Naive thymus-derived CD4-positive, alpha-beta T cell (primary cell): ENCODE measurements at regions not wholly inside any gene's neighbourhood (a gene's known extent, or its start where the extent isn't known, plus 50 kb on each side); places are given as distances from the start of the nearest gene placed in this dataset.
"Not testable (repeated sequence)": the region's sequence is repeated elsewhere in the genome, so short reads cannot be mapped to it uniquely, and the experiment has no call there.

Experiments used
- ATAC-seq: fragments of 150-1000 bp; cut with Tn5 transposase; 2 replicates; pipeline ENCODE4 v1.10.0; 2021; ENCODE audit warnings: mild to moderate bottlenecking, moderate library complexity
- CTCF ChIA-PET: fragments of 350-600 bp; sonication (Branson Sonifier 250); formaldehyde crosslinking; loops from one replicate; lab custom pipeline; 2021; ENCODE audit warnings: antibody characterized with exemption; lab: Charles Lee
- POLR2A ChIA-PET: fragments of 350-600 bp; sonication (Branson Sonifier 250); formaldehyde crosslinking; loops from one replicate; lab custom pipeline; 2021; ENCODE audit warnings: antibody characterized with exemption, inconsistent platforms; lab: Charles Lee
- DNase-seq, 9 donors: peaks; one replicate each; pipeline versions ENCODE4 v3.0.0 to v3.0.0-alpha.2; 2020 to 2022; ENCODE audit warnings: mixed read lengths in 1 of 9
- H3K27ac ChIP-seq: one replicate; pipeline ENCODE4 v1.7.0; 2013; ENCODE audit warnings: mild to moderate bottlenecking, low read depth, low read length, moderate library complexity
- H3K27me3 ChIP-seq, 2 donors: one replicate each; pipeline ENCODE4 v1.7.0; 2013; ENCODE audit warnings: low read length in 2 of 2, mild to moderate bottlenecking in 2 of 2, moderate library complexity in 2 of 2; ENCODE audit not compliant: control insufficient read depth in 2 of 2, insufficient read depth in 2 of 2
- H3K36me3 ChIP-seq, 3 experiments: 1 replicate in 2 of 3; 2 replicates in 1 of 3; pipeline ENCODE4 v1.7.0; 2013; ENCODE audit warnings: low read length in 3 of 3, mild to moderate bottlenecking in 3 of 3, moderate library complexity in 1 of 3; ENCODE audit not compliant: insufficient read depth in 3 of 3, control insufficient read depth in 2 of 3
- H3K4me1 ChIP-seq, 2 donors: one replicate each; pipeline ENCODE4 v1.7.0; 2013; ENCODE audit warnings: low read length in 2 of 2, mild to moderate bottlenecking in 2 of 2, moderate library complexity in 1 of 2; ENCODE audit not compliant: control insufficient read depth in 2 of 2, insufficient read depth in 2 of 2
- H3K4me3 ChIP-seq: 2 replicates; pipeline ENCODE4 v1.7.0; 2013; ENCODE audit warnings: mild to moderate bottlenecking, low read length
- H3K9me3 ChIP-seq, 3 experiments: 1 replicate in 2 of 3; 2 replicates in 1 of 3; pipeline ENCODE4 v1.7.0; 2013; ENCODE audit warnings: low read length in 3 of 3; ENCODE audit not compliant: control insufficient read depth in 2 of 3
- H3K27ac Mint-ChIP-seq, 9 donors: one replicate each; pipeline ENCODE4 v1.8.0; 2020 to 2022; ENCODE audit warnings: mixed read lengths in 9 of 9, mild to moderate bottlenecking in 8 of 9, moderate library complexity in 5 of 9, inconsistent platforms in 2 of 9
- H3K27me3 Mint-ChIP-seq, 5 donors: one replicate each; pipeline ENCODE4 v1.8.0; 2021 to 2022; ENCODE audit warnings: mixed read lengths in 5 of 5, mild to moderate bottlenecking in 1 of 5
- H3K36me3 Mint-ChIP-seq, 5 donors: one replicate each; pipeline ENCODE4 v1.8.0; 2020 to 2022; ENCODE audit warnings: mixed read lengths in 5 of 5, mild to moderate bottlenecking in 3 of 5, inconsistent platforms in 1 of 5
- H3K4me1 Mint-ChIP-seq, 7 donors: one replicate each; pipeline ENCODE4 v1.8.0; 2020 to 2022; ENCODE audit warnings: mixed read lengths in 7 of 7, mild to moderate bottlenecking in 3 of 7, inconsistent platforms in 1 of 7
- H3K4me3 Mint-ChIP-seq, 10 donors: one replicate each; pipeline ENCODE4 v1.8.0; 2020 to 2022; ENCODE audit warnings: mild to moderate bottlenecking in 10 of 10, mixed read lengths in 10 of 10, moderate library complexity in 6 of 10, inconsistent platforms in 2 of 10
- H3K9me3 Mint-ChIP-seq, 11 donors: one replicate each; pipeline ENCODE4 v1.8.0; 2020 to 2022; ENCODE audit warnings: mixed read lengths in 11 of 11, mild to moderate bottlenecking in 4 of 11, inconsistent platforms in 1 of 11, moderate library complexity in 1 of 11
- intact Hi-C, 2 donors: fragments of 100-400 bp; cut with micrococcal nuclease; formaldehyde crosslinking; loops; one replicate each; pipeline ENCODE4 v1.15.1; 2023

GRCh38 chr6:80586242-80586641 lies 479.8 kb downstream of the BCKDHB start:
- Mint-ChIP-seq H3K36me3 (peaks cover 0 to 13% (median 0%) of the 10 kb centered on the region in 5 donors), H3K4me3 (no peak overlapping the region), H3K4me1 (no peaks in the 10 kb centered on the region), H3K27me3 (peaks cover 0 to 9% (median 2%) of the 10 kb centered on the region in 5 donors), H3K27ac (no peak overlapping the region), H3K9me3 (peaks cover 3 to 24% (median 13%) of the 10 kb centered on the region in 11 donors)
- Histone ChIP-seq H3K27ac (no peak overlapping the region), H3K4me3 (no peak overlapping the region), H3K4me1 (no peaks in the 10 kb centered on the region), H3K36me3 (no peaks in the 10 kb centered on the region), H3K27me3 (no peaks in the 10 kb centered on the region), H3K9me3 (peaks cover 0 to 3% (median 0%) of the 10 kb centered on the region in 3 experiments)
- ATAC-seq (no peak), DNase-seq (no peak)
- intact Hi-C loops = no loop called here
- POLR2A ChIA-PET = no interaction called here
- CTCF ChIA-PET = no interaction called here

DNA sequence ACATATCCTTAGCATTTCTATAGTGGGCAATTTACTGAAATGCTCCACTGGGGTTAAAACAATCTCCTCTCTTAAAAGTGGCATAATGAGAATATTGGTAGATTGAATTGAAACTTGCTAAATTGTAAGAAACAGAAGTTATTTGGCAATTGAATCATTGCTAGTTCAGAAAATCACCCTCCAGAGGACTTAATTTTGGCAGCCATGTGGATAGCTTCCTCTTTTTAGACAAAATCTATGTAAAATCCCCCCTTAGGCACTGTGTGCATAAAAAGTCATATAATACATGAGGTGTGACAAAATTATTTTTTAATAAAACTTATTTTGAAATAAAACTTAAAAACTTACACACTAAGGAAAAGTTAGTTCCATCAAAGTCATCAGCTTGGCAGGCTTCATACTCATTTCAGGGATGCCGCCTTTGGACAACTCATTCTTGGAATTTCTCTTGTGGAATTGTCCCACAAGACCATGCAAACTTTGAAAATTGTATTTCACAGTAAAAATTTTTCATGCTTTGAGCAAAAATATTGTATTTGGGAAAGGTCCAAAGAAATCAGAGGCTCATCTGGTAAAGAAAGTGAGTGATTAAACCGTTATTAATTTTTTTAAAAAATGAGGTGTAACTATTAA lies 473.0 kb downstream of the BCKDHB start:
- intact Hi-C loops = no loop called here
- Mint-ChIP-seq H3K36me3 (no peaks in the 10 kb centered on the region), H3K9me3 (peaks cover 0 to 3% (median 0%) of the 10 kb centered on the region in 11 donors), H3K27me3 (peaks cover 0 to 13% (median 5%) of the 10 kb centered on the region in 5 donors), H3K4me3 (no peak overlapping the region), H3K4me1 (no peaks in the 10 kb centered on the region), H3K27ac (no peak overlapping the region)
- Histone ChIP-seq H3K4me3 (no peak overlapping the region), H3K9me3 (no peaks in the 10 kb centered on the region), H3K36me3 (no peaks in the 10 kb centered on the region), H3K4me1 (no peaks in the 10 kb centered on the region), H3K27ac (no peak overlapping the region), H3K27me3 (no peaks in the 10 kb centered on the region)
- POLR2A ChIA-PET = no interaction called here
- CTCF ChIA-PET = no interaction called here
- no peak for ATAC-seq
- no peak for DNase-seq

DNA sequence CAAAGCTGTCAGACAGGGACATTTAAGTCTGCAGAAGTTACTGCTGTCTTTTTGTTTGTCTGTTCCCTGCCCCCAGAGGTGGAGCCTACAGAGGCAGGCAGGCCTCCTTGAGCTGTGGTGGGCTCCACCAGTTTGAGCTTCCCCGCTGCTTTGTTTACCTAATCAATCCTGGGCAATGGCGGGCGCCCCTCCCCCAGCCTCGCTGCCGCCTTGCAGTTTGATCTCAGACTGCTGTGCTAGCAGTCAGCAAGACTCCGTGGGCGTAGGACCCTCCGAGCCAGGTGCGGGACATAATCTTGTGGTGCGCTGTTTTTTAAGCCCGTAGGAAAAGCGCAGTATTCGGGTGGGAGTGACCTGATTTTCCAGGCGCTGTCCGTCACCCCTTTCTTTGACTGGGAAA lies 466.8 kb downstream of the BCKDHB start:
- H3K27me3 Mint-ChIP-seq = peaks cover 0 to 12% (median under 1%) of the 10 kb centered on the region in 5 donors
- H3K4me1 Mint-ChIP-seq, H3K36me3 ChIP-seq, POLR2A ChIA-PET, H3K4me3 Mint-ChIP-seq, H3K27ac ChIP-seq, H3K36me3 Mint-ChIP-seq, H3K27me3 ChIP-seq, H3K4me3 ChIP-seq, H3K4me1 ChIP-seq, CTCF ChIA-PET, H3K9me3 Mint-ChIP-seq, ATAC-seq, H3K27ac Mint-ChIP-seq, intact Hi-C loops, DNase-seq, H3K9me3 ChIP-seq: not testable (repeated sequence)

GRCh38 chr6:80566361-80566760 lies 459.9 kb downstream of the BCKDHB start:
- Histone ChIP-seq H3K27ac (no peak overlapping the region), H3K9me3 (no peaks in the 10 kb centered on the region), H3K4me3 (no peak overlapping the region), H3K27me3 (no peaks in the 10 kb centered on the region), H3K36me3 (no peaks in the 10 kb centered on the region), H3K4me1 (no peaks in the 10 kb centered on the region)
- Mint-ChIP-seq H3K27me3 (no peaks in the 10 kb centered on the region), H3K4me1 (no peaks in the 10 kb centered on the region), H3K4me3 (no peak overlapping the region), H3K9me3 (peaks cover 0 to 3% (median 0%) of the 10 kb centered on the region in 11 donors), H3K27ac (no peak overlapping the region), H3K36me3 (no peaks in the 10 kb centered on the region)
- ChIA-PET CTCF (no interaction called here), POLR2A (no interaction called here)
- intact Hi-C loops = no loop called here
- no peak for ATAC-seq
- DNase-seq = no peak

DNA sequence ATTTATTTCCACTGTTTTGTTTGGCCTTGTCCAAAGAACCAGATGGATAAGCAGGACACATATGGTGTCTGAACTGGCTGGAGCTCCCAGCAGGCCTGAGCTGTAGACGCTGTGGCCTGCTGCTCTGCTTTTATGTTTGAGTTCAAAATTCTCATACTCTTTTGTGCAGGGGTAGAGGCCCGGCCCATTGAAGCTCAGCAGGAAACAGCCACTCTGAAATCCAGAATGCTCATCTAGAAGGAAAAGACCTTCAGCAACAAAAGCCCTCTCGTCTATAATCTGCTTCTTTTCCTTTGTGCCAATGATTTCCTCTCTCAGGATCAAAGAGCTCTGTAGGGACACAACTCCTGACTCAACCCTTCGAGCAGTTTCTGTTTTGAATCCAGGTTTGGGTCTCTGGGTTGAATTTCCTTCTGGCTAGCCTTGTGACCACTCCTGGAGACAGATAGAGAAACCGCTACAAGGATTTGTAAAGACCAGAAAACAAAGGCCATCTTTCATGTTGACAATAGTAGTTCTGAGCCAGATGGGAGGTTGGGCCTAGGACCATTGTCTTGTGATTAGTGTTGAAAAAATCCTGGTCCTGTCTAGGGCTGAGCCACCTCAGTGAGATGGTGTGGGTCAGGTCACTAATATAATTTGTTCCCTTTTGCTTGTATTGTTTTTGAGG lies 446.7 kb downstream of the BCKDHB start:
- H3K9me3 ChIP-seq = no peaks in the 10 kb centered on the region
- no peaks in the 10 kb centered on the region for H3K36me3 ChIP-seq
- no peak overlapping the region for H3K4me3 ChIP-seq
- H3K4me1 Mint-ChIP-seq = no peaks in the 10 kb centered on the region
- DNase-seq (no peak), ATAC-seq (no peak)
- intact Hi-C loops = no loop called here
- ChIA-PET CTCF (no interaction called here), POLR2A (no interaction called here)
- H3K9me3 Mint-ChIP-seq = peaks cover 0 to 2% (median 0%) of the 10 kb centered on the region in 11 donors
- no peaks in the 10 kb centered on the region for H3K27me3 ChIP-seq
- H3K27ac ChIP-seq = no peak overlapping the region
- H3K4me3 Mint-ChIP-seq = no peak overlapping the region
- H3K27ac Mint-ChIP-seq = no peak overlapping the region
- H3K4me1 ChIP-seq = no peaks in the 10 kb centered on the region
- peaks cover 0 to 4% (median 0%) of the 10 kb centered on the region in 5 donors for H3K27me3 Mint-ChIP-seq
- H3K36me3 Mint-ChIP-seq = no peaks in the 10 kb centered on the region

GRCh38 chr6:80550748-80551147 lies 444.3 kb downstream of the BCKDHB start:
- no peak for DNase-seq

DNA sequence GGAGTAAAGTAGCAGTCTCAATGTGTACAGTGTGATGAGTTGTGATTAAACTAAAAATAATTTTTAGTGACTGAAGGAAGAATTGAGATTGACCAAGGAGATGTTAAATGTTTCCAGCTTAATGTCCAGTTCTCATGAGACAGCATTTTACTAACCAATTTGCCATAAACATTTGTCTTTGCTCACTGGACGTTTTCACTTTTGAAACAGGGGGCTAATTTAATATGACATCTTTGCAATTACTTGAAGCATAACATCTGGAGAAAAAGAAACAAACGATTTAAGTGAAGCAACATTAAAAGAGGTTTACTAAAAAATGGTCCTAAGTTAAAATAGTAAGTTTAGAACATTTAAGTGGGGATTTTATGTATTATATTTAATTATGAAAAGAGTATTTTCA lies 443.8 kb downstream of the BCKDHB start:
- no peak for ATAC-seq

More at GRCh38 chr6:80550748-80551147, 444.3 kb downstream of the BCKDHB start:
- intact Hi-C loops = no loop called here
- Mint-ChIP-seq H3K27me3 (peaks cover 0 to 4% (median 0%) of the 10 kb centered on the region in 5 donors), H3K27ac (no peak overlapping the region), H3K4me3 (no peak overlapping the region), H3K36me3 (no peaks in the 10 kb centered on the region), H3K9me3 (peaks cover 0 to 2% (median 0%) of the 10 kb centered on the region in 11 donors), H3K4me1 (peaks cover 0 to 4% (median 0%) of the 10 kb centered on the region in 7 donors)
- POLR2A ChIA-PET = no interaction called here
- Histone ChIP-seq H3K9me3 (no peaks in the 10 kb centered on the region), H3K4me1 (no peaks in the 10 kb centered on the region), H3K4me3 (no peak overlapping the region), H3K27ac (no peak overlapping the region), H3K27me3 (no peaks in the 10 kb centered on the region), H3K36me3 (no peaks in the 10 kb centered on the region)
- ATAC-seq = no peak
- CTCF ChIA-PET = no interaction called here

More for the DNA sequence above, 443.8 kb downstream of the BCKDHB start:
- H3K27me3 Mint-ChIP-seq = peaks cover 0 to 4% (median 0%) of the 10 kb centered on the region in 5 donors
- H3K36me3 ChIP-seq = no peaks in the 10 kb centered on the region
- no peaks in the 10 kb centered on the region for H3K36me3 Mint-ChIP-seq
- CTCF ChIA-PET = no interaction called here
- DNase-seq = no peak
- no peaks in the 10 kb centered on the region for H3K27me3 ChIP-seq
- H3K27ac ChIP-seq = no peak overlapping the region
- no peak overlapping the region for H3K4me3 Mint-ChIP-seq
- peaks cover 0 to 2% (median 0%) of the 10 kb centered on the region in 11 donors for H3K9me3 Mint-ChIP-seq
- H3K9me3 ChIP-seq = no peaks in the 10 kb centered on the region
- POLR2A ChIA-PET = no interaction called here
- intact Hi-C loops = no loop called here
- H3K4me1 Mint-ChIP-seq = peaks cover 0 to 5% (median 0%) of the 10 kb centered on the region in 7 donors
- no peak overlapping the region for H3K27ac Mint-ChIP-seq
- H3K4me3 ChIP-seq = no peak overlapping the region
- H3K4me1 ChIP-seq = no peaks in the 10 kb centered on the region
